ENCODE measurements at regions not wholly inside any gene's neighbourhood (a gene's known extent, or its start where the extent isn't known, plus 50 kb on each side); places are given as distances from the start of the nearest gene placed in this dataset.

DNA sequence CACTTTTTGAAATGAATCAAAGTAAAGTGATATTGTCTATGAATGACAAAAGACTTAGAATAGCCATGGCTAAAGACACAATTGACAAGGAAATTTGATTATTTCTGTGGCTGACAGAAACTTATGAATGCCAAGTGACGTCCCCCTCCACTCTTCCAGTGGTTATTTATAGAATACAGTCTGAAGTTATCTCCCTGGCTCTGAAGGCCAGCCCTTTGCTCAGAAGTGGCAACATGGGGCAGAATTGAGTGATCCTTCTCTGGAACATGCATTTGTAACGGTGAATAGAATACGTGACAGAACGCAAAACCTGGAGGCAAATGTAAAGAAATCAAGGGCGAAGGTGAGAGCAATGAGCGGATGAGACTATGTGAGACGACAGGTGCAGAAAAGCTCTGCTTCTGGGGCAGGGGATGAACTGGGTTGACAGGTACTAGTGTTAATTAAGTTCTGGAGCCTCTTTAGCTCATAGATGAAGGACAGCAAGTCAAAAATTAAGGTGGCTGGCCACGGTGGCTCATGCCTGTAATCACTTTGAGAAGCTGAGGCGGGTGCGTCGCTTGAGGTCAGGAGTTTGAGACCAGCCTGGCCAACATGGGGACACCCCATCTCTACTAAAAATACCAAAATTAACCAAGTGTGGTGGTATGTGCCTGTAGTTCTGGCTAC, 585.7 kb upstream of the B3GAT1 start:
- TF ChIP-seq, protein P1, sequence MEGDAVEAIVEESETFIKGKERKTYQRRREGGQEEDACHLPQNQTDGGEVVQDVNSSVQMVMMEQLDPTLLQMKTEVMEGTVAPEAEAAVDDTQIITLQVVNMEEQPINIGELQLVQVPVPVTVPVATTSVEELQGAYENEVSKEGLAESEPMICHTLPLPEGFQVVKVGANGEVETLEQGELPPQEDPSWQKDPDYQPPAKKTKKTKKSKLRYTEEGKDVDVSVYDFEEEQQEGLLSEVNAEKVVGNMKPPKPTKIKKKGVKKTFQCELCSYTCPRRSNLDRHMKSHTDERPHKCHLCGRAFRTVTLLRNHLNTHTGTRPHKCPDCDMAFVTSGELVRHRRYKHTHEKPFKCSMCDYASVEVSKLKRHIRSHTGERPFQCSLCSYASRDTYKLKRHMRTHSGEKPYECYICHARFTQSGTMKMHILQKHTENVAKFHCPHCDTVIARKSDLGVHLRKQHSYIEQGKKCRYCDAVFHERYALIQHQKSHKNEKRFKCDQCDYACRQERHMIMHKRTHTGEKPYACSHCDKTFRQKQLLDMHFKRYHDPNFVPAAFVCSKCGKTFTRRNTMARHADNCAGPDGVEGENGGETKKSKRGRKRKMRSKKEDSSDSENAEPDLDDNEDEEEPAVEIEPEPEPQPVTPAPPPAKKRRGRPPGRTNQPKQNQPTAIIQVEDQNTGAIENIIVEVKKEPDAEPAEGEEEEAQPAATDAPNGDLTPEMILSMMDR (IDR thresholded peaks at IDR 0.05) = no peak
- TF ChIP-seq EZH2 (IDR thresholded peaks at IDR 0.05; ENCODE audit: borderline replicate concordance, insufficient read depth, low read depth, low read length, poor library complexity, severe bottlenecking) = no peak
